ENCODE measurements at regions not wholly inside any gene's neighbourhood (a gene's known extent, or its start where the extent isn't known, plus 50 kb on each side); places are given as distances from the start of the nearest gene placed in this dataset.

DNA sequence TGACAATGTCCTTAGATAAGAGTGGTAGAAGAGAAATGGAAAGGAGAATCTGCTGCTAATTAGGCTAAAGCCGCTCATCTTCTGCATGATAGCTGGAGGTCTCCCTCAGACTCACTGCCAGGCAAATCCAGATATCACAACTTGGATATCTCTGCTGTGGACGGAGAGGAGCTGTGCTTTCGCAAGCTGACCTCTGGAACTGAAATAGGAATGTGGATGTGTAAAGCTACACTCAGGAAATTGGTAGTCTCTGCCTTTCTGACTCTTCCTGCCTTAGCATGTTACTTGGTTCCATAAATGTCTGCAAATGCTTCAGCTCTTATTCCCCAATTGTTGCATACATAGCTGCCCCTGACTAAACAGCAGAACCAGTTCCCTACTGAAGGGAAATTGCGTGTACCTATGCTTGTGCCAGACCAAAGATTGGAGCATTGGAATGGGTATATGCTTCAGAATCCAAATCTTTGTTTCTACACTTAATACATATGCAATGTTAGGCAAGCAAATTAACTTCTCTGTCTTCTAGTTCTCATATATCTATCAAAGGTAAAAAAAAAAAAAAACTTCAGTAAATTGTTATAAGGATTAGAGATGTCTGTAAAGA, 74.7 kb upstream of the ROBO2 start:
- WGBS (ENCODE audit: insufficient coverage, low coverage, missing lambda C conversion rate): 0% methylated on average over 4 of the region's 4 CpGs

More for the DNA sequence above, 74.7 kb upstream of the ROBO2 start:
- Histone ChIP-seq H3K9me3 (replicated peaks; ENCODE audit: control insufficient read depth, insufficient read depth, low read depth, low read length) (no peaks in the 10 kb centered on the region), H3K9me1 (ENCODE audit: control insufficient read depth, insufficient read depth, low read length) (no peaks in the 10 kb centered on the region), H3K4me2 (ENCODE audit: insufficient read depth, low read length) (no peak overlapping the region), H3K79me2 (ENCODE audit: control insufficient read depth, insufficient read depth, low read length) (no peaks in the 10 kb centered on the region), H3K27ac (ENCODE audit: extremely low read depth, low read depth, low read length) (no peak overlapping the region), H3K36me3 (ENCODE audit: control insufficient read depth, insufficient read depth, low read length) (no peaks in the 10 kb centered on the region), H3K4me3 (no peak overlapping the region), H4K20me1 (replicated peaks; ENCODE audit: control insufficient read depth, insufficient read depth, low read length) (no peaks in the 10 kb centered on the region), H3K27me3 (ENCODE audit: control insufficient read depth in 2 of 2, insufficient read depth in 2 of 2, low read length in 2 of 2) (no peaks in the 10 kb centered on the region), H3K9ac (ENCODE audit: insufficient read depth in 1 of 2, low read depth in 2 of 2, low read length in 2 of 2) (no peak overlapping the region), H2AFZ (ENCODE audit: low read depth, low read length) (no peak overlapping the region), H3K4me1 (replicated peaks in 1 of 2; ENCODE audit: control insufficient read depth in 2 of 2, insufficient read depth in 2 of 2, low read length in 2 of 2) (no peaks in the 10 kb centered on the region)
- in situ Hi-C loops (cut with MboI) (no loop called here), intact Hi-C loops (cut with micrococcal nuclease) (no loop called here)
- peak in 1 of 4 experiments; percentile 12 for DNase-seq (ENCODE audit: extremely low read depth in 1 of 4, low spot score in 3 of 4)
- TF ChIP-seq ZNF212 (CRISPR knock-in tag; IDR thresholded peaks at IDR 0.05): no peak
- TF ChIP-seq, protein P1, sequence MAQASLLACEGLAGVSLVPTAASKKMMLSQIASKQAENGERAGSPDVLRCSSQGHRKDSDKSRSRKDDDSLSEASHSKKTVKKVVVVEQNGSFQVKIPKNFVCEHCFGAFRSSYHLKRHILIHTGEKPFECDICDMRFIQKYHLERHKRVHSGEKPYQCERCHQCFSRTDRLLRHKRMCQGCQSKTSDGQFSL (CRISPR knock-in tag; IDR thresholded peaks at IDR 0.05): no peak
- TF ChIP-seq, protein P1 (tag; IDR thresholded peaks at IDR 0.05): no peak
- TF ChIP-seq ZNF239 (CRISPR knock-in tag; IDR thresholded peaks at IDR 0.05): no peak
- no peak for TF ChIP-seq POU5F1 (IDR thresholded peaks at IDR 0.05; ENCODE audit: borderline replicate concordance, low read depth, low read length, partially characterized antibody)
- no peak for TF ChIP-seq HNRNPH1 (optimal IDR thresholded peaks at IDR 0.05; ENCODE audit: low read depth, low read length)
- TF ChIP-seq, protein P2, sequence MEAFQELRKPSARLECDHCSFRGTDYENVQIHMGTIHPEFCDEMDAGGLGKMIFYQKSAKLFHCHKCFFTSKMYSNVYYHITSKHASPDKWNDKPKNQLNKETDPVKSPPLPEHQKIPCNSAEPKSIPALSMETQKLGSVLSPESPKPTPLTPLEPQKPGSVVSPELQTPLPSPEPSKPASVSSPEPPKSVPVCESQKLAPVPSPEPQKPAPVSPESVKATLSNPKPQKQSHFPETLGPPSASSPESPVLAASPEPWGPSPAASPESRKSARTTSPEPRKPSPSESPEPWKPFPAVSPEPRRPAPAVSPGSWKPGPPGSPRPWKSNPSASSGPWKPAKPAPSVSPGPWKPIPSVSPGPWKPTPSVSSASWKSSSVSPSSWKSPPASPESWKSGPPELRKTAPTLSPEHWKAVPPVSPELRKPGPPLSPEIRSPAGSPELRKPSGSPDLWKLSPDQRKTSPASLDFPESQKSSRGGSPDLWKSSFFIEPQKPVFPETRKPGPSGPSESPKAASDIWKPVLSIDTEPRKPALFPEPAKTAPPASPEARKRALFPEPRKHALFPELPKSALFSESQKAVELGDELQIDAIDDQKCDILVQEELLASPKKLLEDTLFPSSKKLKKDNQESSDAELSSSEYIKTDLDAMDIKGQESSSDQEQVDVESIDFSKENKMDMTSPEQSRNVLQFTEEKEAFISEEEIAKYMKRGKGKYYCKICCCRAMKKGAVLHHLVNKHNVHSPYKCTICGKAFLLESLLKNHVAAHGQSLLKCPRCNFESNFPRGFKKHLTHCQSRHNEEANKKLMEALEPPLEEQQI (IDR thresholded peaks at IDR 0.05): no peak
- no peak for TF ChIP-seq ZNF668 (CRISPR knock-in tag; IDR thresholded peaks at IDR 0.05)
- no peak for TF ChIP-seq COPS2 (conservative IDR thresholded peaks at IDR 0.05)
- no peak for TF ChIP-seq YBX1 (IDR thresholded peaks at IDR 0.05)
- no peak for TF ChIP-seq RBM39 (optimal IDR thresholded peaks at IDR 0.05; ENCODE audit: low read depth, low read length)
- TF ChIP-seq EWSR1 (IDR thresholded peaks at IDR 0.05; ENCODE audit: borderline replicate concordance, low read depth, partially characterized antibody): no peak
- TF ChIP-seq ZNF79 (CRISPR knock-in tag; IDR thresholded peaks at IDR 0.05; ENCODE audit: low read depth): no peak
- no peak for TF ChIP-seq ZNF24 (IDR thresholded peaks at IDR 0.05)
- no peak for TF ChIP-seq ZNF707 (CRISPR knock-in tag; conservative IDR thresholded peaks at IDR 0.05)
- TF ChIP-seq RAD51 (IDR thresholded peaks at IDR 0.05; ENCODE audit: borderline replicate concordance, low read depth): no peak
- BruUV-seq (replicated peaks): no TSS peak
- no peak for FAIRE-seq
- ATAC-seq: no peak
- ChIA-PET CTCF (ENCODE audit: low intra/inter-chr PET ratio) (no interaction called here), POLR2A (no interaction called here)

Data from K562 (cell line).